ENCODE measurements at regions not wholly inside any gene's neighbourhood (a gene's known extent, or its start where the extent isn't known, plus 50 kb on each side); places are given as distances from the start of the nearest gene placed in this dataset.
"Not testable (repeated sequence)": the region's sequence is repeated elsewhere in the genome, so short reads cannot be mapped to it uniquely, and the experiment has no call there.

- DNase-seq, result no peak
Observed at GRCh38 chr1:79215311-79215710, 208.8 kb upstream of the ADGRL4 start.

- no peak for DNase-seq
Observed at GRCh38 chr1:79207786-79208185, 201.3 kb upstream of the ADGRL4 start.

GRCh38 chr1:79207331-79207730 lies 200.8 kb upstream of the ADGRL4 start:
- DNase-seq, result no peak

- no peak for DNase-seq
Observed at GRCh38 chr1:79204779-79205479, 198.4 kb upstream of the ADGRL4 start.

GRCh38 chr1:79198832-79199231 lies 192.3 kb upstream of the ADGRL4 start:
- DNase-seq, result no peak

GRCh38 chr1:79197421-79197820 lies 190.9 kb upstream of the ADGRL4 start:
- DNase-seq, result no peak

- no peak for DNase-seq
Observed at GRCh38 chr1:79196211-79196610, 189.7 kb upstream of the ADGRL4 start.

- DNase-seq, result no peak
Observed at GRCh38 chr1:79193211-79194079, 186.9 kb upstream of the ADGRL4 start.

- DNase-seq, result no peak
Observed at GRCh38 chr1:79190074-79190473, 183.5 kb upstream of the ADGRL4 start.

- no peak for DNase-seq
Observed at GRCh38 chr1:79188337-79188736, 181.8 kb upstream of the ADGRL4 start.

- DNase-seq, result no peak
Observed at GRCh38 chr1:79186260-79186659, 179.7 kb upstream of the ADGRL4 start.

- DNase-seq, result no peak
Observed at GRCh38 chr1:79177844-79178243, 171.3 kb upstream of the ADGRL4 start.

- DNase-seq, result no peak
Observed at GRCh38 chr1:79161077-79161476, 154.5 kb upstream of the ADGRL4 start.

- no peak for DNase-seq
Observed at GRCh38 chr1:79155991-79156390, 149.5 kb upstream of the ADGRL4 start.

GRCh38 chr1:79151006-79151796 lies 144.7 kb upstream of the ADGRL4 start:
- DNase-seq, result no peak

GRCh38 chr1:79150576-79150975 lies 144.0 kb upstream of the ADGRL4 start:
- no peak for DNase-seq

- not testable (repeated sequence) for DNase-seq
Observed at GRCh38 chr1:79138227-79138626, 131.7 kb upstream of the ADGRL4 start.

- DNase-seq, result no peak
Observed at GRCh38 chr1:79133774-79134364, 127.3 kb upstream of the ADGRL4 start.

GRCh38 chr1:79131626-79132025 lies 125.1 kb upstream of the ADGRL4 start:
- DNase-seq, result no peak

GRCh38 chr1:79129914-79130313 lies 123.4 kb upstream of the ADGRL4 start:
- no peak for DNase-seq

GRCh38 chr1:79128722-79129121 lies 122.2 kb upstream of the ADGRL4 start:
- no peak for DNase-seq

- DNase-seq, result no peak
Observed at GRCh38 chr1:79124756-79125155, 118.2 kb upstream of the ADGRL4 start.

- DNase-seq, result no peak
Observed at GRCh38 chr1:79122521-79122920, 116.0 kb upstream of the ADGRL4 start.
